C4-2B (cell line): ENCODE measurements at regions not wholly inside any gene's neighbourhood (a gene's known extent, or its start where the extent isn't known, plus 50 kb on each side); places are given as distances from the start of the nearest gene placed in this dataset.

Experiments used
- ZFX ChIP-seq: fragments of 450-650 bp; IDR thresholded peaks from 2 replicates; pipeline ENCODE4 v1.6.1; 2017
- TF ChIP-seq, protein P1 (sequence below): fragments of 450-650 bp; conservative IDR thresholded peaks from 2 replicates; pipeline ENCODE4 v1.5.1; 2017; ENCODE audit warnings: mild to moderate bottlenecking

DNA sequence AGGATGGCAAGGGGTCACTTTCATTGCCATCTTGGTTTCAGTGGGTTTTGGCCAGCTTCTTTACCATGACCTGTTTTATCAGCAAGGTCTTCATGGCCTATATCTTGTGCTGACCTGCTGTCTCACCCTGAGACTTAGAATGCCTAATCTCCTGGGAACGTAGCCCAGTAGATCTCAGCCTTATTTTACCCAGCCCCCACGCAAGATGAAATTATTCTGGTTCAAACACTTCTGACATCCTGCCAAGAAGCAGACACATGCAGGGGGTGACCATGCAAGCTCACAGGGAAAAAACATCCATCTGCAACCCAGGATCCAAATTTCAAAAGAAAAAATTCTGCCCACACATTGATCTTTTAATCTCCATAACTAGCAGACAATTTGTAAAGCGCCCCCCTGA, 88.4 kb upstream of the EEPD1 start:
- TF ChIP-seq, protein P1, sequence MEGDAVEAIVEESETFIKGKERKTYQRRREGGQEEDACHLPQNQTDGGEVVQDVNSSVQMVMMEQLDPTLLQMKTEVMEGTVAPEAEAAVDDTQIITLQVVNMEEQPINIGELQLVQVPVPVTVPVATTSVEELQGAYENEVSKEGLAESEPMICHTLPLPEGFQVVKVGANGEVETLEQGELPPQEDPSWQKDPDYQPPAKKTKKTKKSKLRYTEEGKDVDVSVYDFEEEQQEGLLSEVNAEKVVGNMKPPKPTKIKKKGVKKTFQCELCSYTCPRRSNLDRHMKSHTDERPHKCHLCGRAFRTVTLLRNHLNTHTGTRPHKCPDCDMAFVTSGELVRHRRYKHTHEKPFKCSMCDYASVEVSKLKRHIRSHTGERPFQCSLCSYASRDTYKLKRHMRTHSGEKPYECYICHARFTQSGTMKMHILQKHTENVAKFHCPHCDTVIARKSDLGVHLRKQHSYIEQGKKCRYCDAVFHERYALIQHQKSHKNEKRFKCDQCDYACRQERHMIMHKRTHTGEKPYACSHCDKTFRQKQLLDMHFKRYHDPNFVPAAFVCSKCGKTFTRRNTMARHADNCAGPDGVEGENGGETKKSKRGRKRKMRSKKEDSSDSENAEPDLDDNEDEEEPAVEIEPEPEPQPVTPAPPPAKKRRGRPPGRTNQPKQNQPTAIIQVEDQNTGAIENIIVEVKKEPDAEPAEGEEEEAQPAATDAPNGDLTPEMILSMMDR, result no peak
- no peak for TF ChIP-seq ZFX
